ENCODE measurements at regions not wholly inside any gene's neighbourhood (a gene's known extent, or its start where the extent isn't known, plus 50 kb on each side); places are given as distances from the start of the nearest gene placed in this dataset.
"Not testable (repeated sequence)": the region's sequence is repeated elsewhere in the genome, so short reads cannot be mapped to it uniquely, and the experiment has no call there.

GRCh38 chr5:50527514-50528060 is 86.5 kb upstream of the EMB start:
- TF ChIP-seq POLR2A (IDR thresholded peaks at IDR 0.05; ENCODE audit: low read depth, low read length); MYC (IDR thresholded peaks at IDR 0.05; ENCODE audit: low read depth, low read length); POLR2AphosphoS5 (IDR thresholded peaks at IDR 0.05; ENCODE audit: insufficient read depth, low read depth, low read length); EZH2 (IDR thresholded peaks at IDR 0.05; ENCODE audit: borderline replicate concordance, low read depth, low read length, severe bottlenecking); JUN (IDR thresholded peaks at IDR 0.05; ENCODE audit: borderline replicate concordance, insufficient read depth, insufficient read length, low read depth); FOS (IDR thresholded peaks at IDR 0.05; ENCODE audit: borderline replicate concordance, insufficient read depth, low read length); GATA2 (IDR thresholded peaks at IDR 0.05; ENCODE audit: insufficient read depth, insufficient read length, low read depth, low read length): not testable (repeated sequence)
- TF ChIP-seq, protein P1, sequence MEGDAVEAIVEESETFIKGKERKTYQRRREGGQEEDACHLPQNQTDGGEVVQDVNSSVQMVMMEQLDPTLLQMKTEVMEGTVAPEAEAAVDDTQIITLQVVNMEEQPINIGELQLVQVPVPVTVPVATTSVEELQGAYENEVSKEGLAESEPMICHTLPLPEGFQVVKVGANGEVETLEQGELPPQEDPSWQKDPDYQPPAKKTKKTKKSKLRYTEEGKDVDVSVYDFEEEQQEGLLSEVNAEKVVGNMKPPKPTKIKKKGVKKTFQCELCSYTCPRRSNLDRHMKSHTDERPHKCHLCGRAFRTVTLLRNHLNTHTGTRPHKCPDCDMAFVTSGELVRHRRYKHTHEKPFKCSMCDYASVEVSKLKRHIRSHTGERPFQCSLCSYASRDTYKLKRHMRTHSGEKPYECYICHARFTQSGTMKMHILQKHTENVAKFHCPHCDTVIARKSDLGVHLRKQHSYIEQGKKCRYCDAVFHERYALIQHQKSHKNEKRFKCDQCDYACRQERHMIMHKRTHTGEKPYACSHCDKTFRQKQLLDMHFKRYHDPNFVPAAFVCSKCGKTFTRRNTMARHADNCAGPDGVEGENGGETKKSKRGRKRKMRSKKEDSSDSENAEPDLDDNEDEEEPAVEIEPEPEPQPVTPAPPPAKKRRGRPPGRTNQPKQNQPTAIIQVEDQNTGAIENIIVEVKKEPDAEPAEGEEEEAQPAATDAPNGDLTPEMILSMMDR (IDR thresholded peaks at IDR 0.05; ENCODE audit: extremely low read depth in 1 of 2, insufficient read depth in 1 of 2, low read depth in 1 of 2, low read length in 2 of 2) = not testable (repeated sequence)
- TF ChIP-seq, protein P2, sequence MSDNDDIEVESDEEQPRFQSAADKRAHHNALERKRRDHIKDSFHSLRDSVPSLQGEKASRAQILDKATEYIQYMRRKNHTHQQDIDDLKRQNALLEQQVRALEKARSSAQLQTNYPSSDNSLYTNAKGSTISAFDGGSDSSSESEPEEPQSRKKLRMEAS (IDR thresholded peaks at IDR 0.05; ENCODE audit: insufficient read depth, insufficient read length) = not testable (repeated sequence)

Data from endothelial cell of umbilical vein (primary cell).